Nephron (organoid): ENCODE measurements at regions not wholly inside any gene's neighbourhood (a gene's known extent, or its start where the extent isn't known, plus 50 kb on each side); places are given as distances from the start of the nearest gene placed in this dataset.
"Not testable (repeated sequence)": the region's sequence is repeated elsewhere in the genome, so short reads cannot be mapped to it uniquely, and the experiment has no call there.

Experiments used
- H3K27ac Mint-ChIP-seq, 3 experiments: 2 replicates each; pipeline ENCODE4 v1.8.0; 2020; ENCODE audit warnings: mixed read lengths in 3 of 3, mild to moderate bottlenecking in 2 of 3, moderate library complexity in 1 of 3
- H3K27me3 Mint-ChIP-seq: 2 replicates; pipeline ENCODE4 v1.8.0; 2021; ENCODE audit warnings: low read depth, mild to moderate bottlenecking, moderate library complexity, mixed read lengths
- H3K36me3 Mint-ChIP-seq: 2 replicates; pipeline ENCODE4 v1.8.0; 2020; ENCODE audit warnings: low read depth, mixed read lengths
- H3K4me1 Mint-ChIP-seq: 2 replicates; pipeline ENCODE4 v1.8.0; 2020; ENCODE audit warnings: mixed read lengths
- H3K4me3 Mint-ChIP-seq, 3 experiments: 2 replicates each; pipeline ENCODE4 v1.8.0; 2020; ENCODE audit warnings: mild to moderate bottlenecking in 3 of 3, mixed read lengths in 3 of 3, moderate library complexity in 2 of 3
- H3K9me3 Mint-ChIP-seq: 2 replicates; pipeline ENCODE4 v1.8.0; 2020; ENCODE audit warnings: mixed read lengths
- CTCF ChIP-seq, 3 experiments: fragments of 200-600 bp; sonication (generic); IDR thresholded peaks; one replicate each; pipeline ENCODE4 v1.5.0; 2021; ENCODE audit warnings: antibody characterized with exemption in 3 of 3; ENCODE audit not compliant: unreplicated experiment in 3 of 3

- no peaks in the 10 kb centered on the region for H3K9me3 Mint-ChIP-seq
- no peak for TF ChIP-seq CTCF (IDR thresholded peaks at IDR 0.05; ENCODE audit: unreplicated experiment in 3 of 3)
- no peak overlapping the region for H3K27ac Mint-ChIP-seq
- H3K36me3 Mint-ChIP-seq, result no peaks in the 10 kb centered on the region
- no peak overlapping the region for H3K4me3 Mint-ChIP-seq
- H3K27me3 Mint-ChIP-seq, result peaks cover 10% of the 10 kb centered on the region
- no peaks in the 10 kb centered on the region for H3K4me1 Mint-ChIP-seq
These were observed 100.7 kb upstream of the TRPC7 start for GRCh38 chr5:136466041-136466415.

- no peaks in the 10 kb centered on the region for H3K36me3 Mint-ChIP-seq
- H3K4me1 Mint-ChIP-seq, result peaks cover 10% of the 10 kb centered on the region
- no peak overlapping the region for H3K4me3 Mint-ChIP-seq
- TF ChIP-seq CTCF (IDR thresholded peaks at IDR 0.05; ENCODE audit: unreplicated experiment in 3 of 3), result no peak
- no peak overlapping the region for H3K27ac Mint-ChIP-seq
- peaks cover 13% of the 10 kb centered on the region for H3K27me3 Mint-ChIP-seq
- no peaks in the 10 kb centered on the region for H3K9me3 Mint-ChIP-seq
These were observed 93.1 kb upstream of the TRPC7 start for GRCh38 chr5:136458481-136458880.

- H3K4me3 Mint-ChIP-seq, result no peak overlapping the region
- TF ChIP-seq CTCF (IDR thresholded peaks at IDR 0.05; ENCODE audit: unreplicated experiment in 3 of 3), result no peak
- H3K36me3 Mint-ChIP-seq, result no peaks in the 10 kb centered on the region
- peaks cover 10% of the 10 kb centered on the region for H3K27me3 Mint-ChIP-seq
- H3K9me3 Mint-ChIP-seq, result no peaks in the 10 kb centered on the region
- H3K4me1 Mint-ChIP-seq, result peaks cover 10% of the 10 kb centered on the region
- H3K27ac Mint-ChIP-seq, result no peak overlapping the region
These were observed 92.2 kb upstream of the TRPC7 start for GRCh38 chr5:136457390-136458013.

GRCh38 chr5:136455409-136455808 is 90.1 kb upstream of the TRPC7 start:
- Mint-ChIP-seq H3K36me3 (no peaks in the 10 kb centered on the region), H3K4me3 (no peak overlapping the region), H3K27ac (peak overlapping the region; percentile 3 to 70 (median 21)), H3K27me3 (peaks cover 8% of the 10 kb centered on the region), H3K9me3 (no peaks in the 10 kb centered on the region), H3K4me1 (peaks cover 10% of the 10 kb centered on the region)
- no peak for TF ChIP-seq CTCF (IDR thresholded peaks at IDR 0.05; ENCODE audit: unreplicated experiment in 3 of 3)

- TF ChIP-seq CTCF (IDR thresholded peaks at IDR 0.05; ENCODE audit: unreplicated experiment in 3 of 3), result no peak
- H3K36me3 Mint-ChIP-seq, result no peaks in the 10 kb centered on the region
- H3K27ac Mint-ChIP-seq, result no peak overlapping the region
- H3K4me1 Mint-ChIP-seq, result peaks cover 10% of the 10 kb centered on the region
- peaks cover 2% of the 10 kb centered on the region for H3K9me3 Mint-ChIP-seq
- no peak overlapping the region for H3K4me3 Mint-ChIP-seq
- peaks cover 21% of the 10 kb centered on the region for H3K27me3 Mint-ChIP-seq
These were observed 88.8 kb upstream of the TRPC7 start for GRCh38 chr5:136453986-136454758.

- peaks cover 23% of the 10 kb centered on the region for H3K27me3 Mint-ChIP-seq
- peaks cover 5% of the 10 kb centered on the region for H3K9me3 Mint-ChIP-seq
- no peak overlapping the region for H3K4me3 Mint-ChIP-seq
- no peaks in the 10 kb centered on the region for H3K36me3 Mint-ChIP-seq
- no peak overlapping the region for H3K27ac Mint-ChIP-seq
- H3K4me1 Mint-ChIP-seq, result peaks cover 10% of the 10 kb centered on the region
- no peak for TF ChIP-seq CTCF (IDR thresholded peaks at IDR 0.05; ENCODE audit: unreplicated experiment in 3 of 3)
These were observed 87.9 kb upstream of the TRPC7 start for GRCh38 chr5:136453199-136453598.

- H3K4me3 Mint-ChIP-seq, H3K4me1 Mint-ChIP-seq, H3K27ac Mint-ChIP-seq, H3K36me3 Mint-ChIP-seq: not testable (repeated sequence)
- peaks cover 17% of the 10 kb centered on the region for H3K9me3 Mint-ChIP-seq
- H3K27me3 Mint-ChIP-seq, result peaks cover 23% of the 10 kb centered on the region
These were observed 82.2 kb upstream of the TRPC7 start for GRCh38 chr5:136447576-136447975.
